Muscle layer of colon (tissue), 2 donors: ENCODE measurements at regions not wholly inside any gene's neighbourhood (a gene's known extent, or its start where the extent isn't known, plus 50 kb on each side); places are given as distances from the start of the nearest gene placed in this dataset.

Experiments
- H3K27ac ChIP-seq: one replicate; pipeline ENCODE4 v1.7.0; 2013; ENCODE audit warnings: low read depth, mild to moderate bottlenecking, low read length, moderate library complexity
- H3K27me3 ChIP-seq, 2 donors: one replicate each; pipeline ENCODE4 v1.7.0; 2013; ENCODE audit warnings: low read length in 2 of 2, mild to moderate bottlenecking in 2 of 2; ENCODE audit not compliant: insufficient read depth in 2 of 2, control insufficient read depth in 1 of 2
- H3K36me3 ChIP-seq: one replicate; pipeline ENCODE4 v1.7.0; 2013; ENCODE audit warnings: mild to moderate bottlenecking, low read length; ENCODE audit not compliant: insufficient read depth
- H3K4me1 ChIP-seq: one replicate; pipeline ENCODE4 v1.7.0; 2013; ENCODE audit warnings: mild to moderate bottlenecking, low read length; ENCODE audit not compliant: insufficient read depth
- H3K4me3 ChIP-seq, 2 donors: one replicate each; pipeline ENCODE4 v1.7.0; 2013; ENCODE audit warnings: low read length in 2 of 2, low read depth in 1 of 2, mild to moderate bottlenecking in 1 of 2, moderate library complexity in 1 of 2
- H3K9ac ChIP-seq: one replicate; pipeline ENCODE4 v1.7.0; 2013; ENCODE audit warnings: low read length
- H3K9me3 ChIP-seq: one replicate; pipeline ENCODE4 v1.7.0; 2013; ENCODE audit warnings: mild to moderate bottlenecking, low read length
- donor health status: abdominal sarcoma.
- donor health status: Adenocarcinoma of cecum.

- H3K9me3 ChIP-seq: no peaks in the 10 kb centered on the region
- no peak overlapping the region for H3K9ac ChIP-seq
- H3K4me1 ChIP-seq: no peaks in the 10 kb centered on the region
- no peak overlapping the region for H3K4me3 ChIP-seq
- no peak overlapping the region for H3K27ac ChIP-seq
- no peaks in the 10 kb centered on the region for H3K36me3 ChIP-seq
- H3K27me3 ChIP-seq: no peaks in the 10 kb centered on the region
These were observed 251.0 kb downstream of the ZNF674 start for GRCh38 chrX:46294234-46294633.

GRCh38 chrX:46279925-46280313, 265.3 kb downstream of the ZNF674 start:
- Histone ChIP-seq H3K9me3 (no peaks in the 10 kb centered on the region), H3K4me1 (no peaks in the 10 kb centered on the region), H3K9ac (no peak overlapping the region), H3K36me3 (no peaks in the 10 kb centered on the region), H3K4me3 (no peak overlapping the region), H3K27me3 (no peaks in the 10 kb centered on the region), H3K27ac (no peak overlapping the region)

- H3K27me3 ChIP-seq: no peaks in the 10 kb centered on the region
- no peak overlapping the region for H3K9ac ChIP-seq
- no peaks in the 10 kb centered on the region for H3K36me3 ChIP-seq
- no peak overlapping the region for H3K4me3 ChIP-seq
- H3K9me3 ChIP-seq: no peaks in the 10 kb centered on the region
- no peak overlapping the region for H3K27ac ChIP-seq
- H3K4me1 ChIP-seq: no peaks in the 10 kb centered on the region
These were observed 265.9 kb downstream of the ZNF674 start for GRCh38 chrX:46279214-46279924.

GRCh38 chrX:46278572-46278971, 266.6 kb downstream of the ZNF674 start:
- no peaks in the 10 kb centered on the region for H3K4me1 ChIP-seq
- no peak overlapping the region for H3K9ac ChIP-seq
- H3K27me3 ChIP-seq: no peaks in the 10 kb centered on the region
- H3K9me3 ChIP-seq: no peaks in the 10 kb centered on the region
- no peak overlapping the region for H3K27ac ChIP-seq
- H3K36me3 ChIP-seq: no peaks in the 10 kb centered on the region
- H3K4me3 ChIP-seq: no peak overlapping the region

GRCh38 chrX:46268412-46268811, 276.8 kb downstream of the ZNF674 start:
- Histone ChIP-seq H3K9ac (no peak overlapping the region), H3K27ac (no peak overlapping the region), H3K4me1 (no peaks in the 10 kb centered on the region), H3K4me3 (no peak overlapping the region), H3K27me3 (peaks cover 0 to 10% of the 10 kb centered on the region in 2 donors), H3K36me3 (no peaks in the 10 kb centered on the region), H3K9me3 (no peaks in the 10 kb centered on the region)

- Histone ChIP-seq H3K4me1 (no peaks in the 10 kb centered on the region), H3K36me3 (no peaks in the 10 kb centered on the region), H3K4me3 (no peak overlapping the region)
These were observed 281.7 kb downstream of the ZNF674 start for GRCh38 chrX:46263494-46263893.

GRCh38 chrX:46262304-46262703, 282.9 kb downstream of the ZNF674 start:
- H3K4me1 ChIP-seq: no peaks in the 10 kb centered on the region
- H3K27me3 ChIP-seq: peaks cover 4 to 13% of the 10 kb centered on the region in 2 donors
- H3K9me3 ChIP-seq: no peaks in the 10 kb centered on the region
- H3K9ac ChIP-seq: no peak overlapping the region
- no peak overlapping the region for H3K27ac ChIP-seq
- no peak overlapping the region for H3K4me3 ChIP-seq
- H3K36me3 ChIP-seq: no peaks in the 10 kb centered on the region

More at GRCh38 chrX:46263494-46263893, 281.7 kb downstream of the ZNF674 start:
- peaks cover 4 to 13% of the 10 kb centered on the region in 2 donors for H3K27me3 ChIP-seq
- no peaks in the 10 kb centered on the region for H3K9me3 ChIP-seq
- H3K27ac ChIP-seq: no peak overlapping the region
- H3K9ac ChIP-seq: no peak overlapping the region

GRCh38 chrX:46260499-46260898, 284.7 kb downstream of the ZNF674 start:
- no peak overlapping the region for H3K27ac ChIP-seq

GRCh38 chrX:46258356-46258755, 286.9 kb downstream of the ZNF674 start:
- H3K27ac ChIP-seq: no peak overlapping the region
- H3K27me3 ChIP-seq: peaks cover 3 to 4% of the 10 kb centered on the region in 2 donors
- no peaks in the 10 kb centered on the region for H3K4me1 ChIP-seq
- H3K36me3 ChIP-seq: no peaks in the 10 kb centered on the region
- H3K4me3 ChIP-seq: no peak overlapping the region
- no peaks in the 10 kb centered on the region for H3K9me3 ChIP-seq
- H3K9ac ChIP-seq: no peak overlapping the region

More at GRCh38 chrX:46260499-46260898, 284.7 kb downstream of the ZNF674 start:
- Histone ChIP-seq H3K4me1 (no peaks in the 10 kb centered on the region), H3K27me3 (peaks cover 4 to 8% of the 10 kb centered on the region in 2 donors), H3K36me3 (no peaks in the 10 kb centered on the region), H3K4me3 (no peak overlapping the region), H3K9ac (no peak overlapping the region), H3K9me3 (no peaks in the 10 kb centered on the region)

- no peaks in the 10 kb centered on the region for H3K9me3 ChIP-seq
- H3K27ac ChIP-seq: no peak overlapping the region
- H3K4me1 ChIP-seq: no peaks in the 10 kb centered on the region
- H3K36me3 ChIP-seq: no peaks in the 10 kb centered on the region
- no peak overlapping the region for H3K4me3 ChIP-seq
- no peak overlapping the region for H3K9ac ChIP-seq
- peaks cover 0 to 4% of the 10 kb centered on the region in 2 donors for H3K27me3 ChIP-seq
These were observed 287.8 kb downstream of the ZNF674 start for GRCh38 chrX:46257451-46257879.

GRCh38 chrX:46256875-46257274, 288.3 kb downstream of the ZNF674 start:
- H3K4me1 ChIP-seq: no peaks in the 10 kb centered on the region

GRCh38 chrX:46255046-46255445, 290.2 kb downstream of the ZNF674 start:
- Histone ChIP-seq H3K36me3 (no peaks in the 10 kb centered on the region), H3K9ac (no peak overlapping the region), H3K9me3 (no peaks in the 10 kb centered on the region), H3K4me1 (no peaks in the 10 kb centered on the region), H3K27ac (no peak overlapping the region), H3K27me3 (no peaks in the 10 kb centered on the region), H3K4me3 (no peak overlapping the region)

More at GRCh38 chrX:46256875-46257274, 288.3 kb downstream of the ZNF674 start:
- Histone ChIP-seq H3K36me3 (no peaks in the 10 kb centered on the region), H3K4me3 (no peak overlapping the region), H3K27ac (no peak overlapping the region), H3K9me3 (no peaks in the 10 kb centered on the region), H3K9ac (no peak overlapping the region), H3K27me3 (peaks cover 0 to 4% of the 10 kb centered on the region in 2 donors)
